Fibroblast of the aortic adventitia (primary cell): ENCODE measurements at regions not wholly inside any gene's neighbourhood (a gene's known extent, or its start where the extent isn't known, plus 50 kb on each side); places are given as distances from the start of the nearest gene placed in this dataset.
"Not testable (repeated sequence)": the region's sequence is repeated elsewhere in the genome, so short reads cannot be mapped to it uniquely, and the experiment has no call there.

Source experiments
- DNase-seq: peaks from one replicate; pipeline ENCODE4 v3.0.0-alpha.2; 2010; ENCODE audit warnings: low read depth
- H3K4me3 ChIP-seq: 2 replicates; pipeline ENCODE4 v1.5.1; 2011; ENCODE audit warnings: low read depth, mild to moderate bottlenecking, control low read depth, low read length, moderate library complexity
- TF ChIP-seq, protein P1 (sequence below): IDR thresholded peaks from 2 replicates; pipeline ENCODE4 v1.5.1; 2011; ENCODE audit warnings: mild to moderate bottlenecking, low read length, control low read depth, inconsistent platforms; ENCODE audit not compliant: insufficient read depth

- TF ChIP-seq, protein P1, sequence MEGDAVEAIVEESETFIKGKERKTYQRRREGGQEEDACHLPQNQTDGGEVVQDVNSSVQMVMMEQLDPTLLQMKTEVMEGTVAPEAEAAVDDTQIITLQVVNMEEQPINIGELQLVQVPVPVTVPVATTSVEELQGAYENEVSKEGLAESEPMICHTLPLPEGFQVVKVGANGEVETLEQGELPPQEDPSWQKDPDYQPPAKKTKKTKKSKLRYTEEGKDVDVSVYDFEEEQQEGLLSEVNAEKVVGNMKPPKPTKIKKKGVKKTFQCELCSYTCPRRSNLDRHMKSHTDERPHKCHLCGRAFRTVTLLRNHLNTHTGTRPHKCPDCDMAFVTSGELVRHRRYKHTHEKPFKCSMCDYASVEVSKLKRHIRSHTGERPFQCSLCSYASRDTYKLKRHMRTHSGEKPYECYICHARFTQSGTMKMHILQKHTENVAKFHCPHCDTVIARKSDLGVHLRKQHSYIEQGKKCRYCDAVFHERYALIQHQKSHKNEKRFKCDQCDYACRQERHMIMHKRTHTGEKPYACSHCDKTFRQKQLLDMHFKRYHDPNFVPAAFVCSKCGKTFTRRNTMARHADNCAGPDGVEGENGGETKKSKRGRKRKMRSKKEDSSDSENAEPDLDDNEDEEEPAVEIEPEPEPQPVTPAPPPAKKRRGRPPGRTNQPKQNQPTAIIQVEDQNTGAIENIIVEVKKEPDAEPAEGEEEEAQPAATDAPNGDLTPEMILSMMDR = no peak
- H3K4me3 ChIP-seq = no peak overlapping the region
- no peak for DNase-seq
These were observed 1172.6 kb upstream of the CELF2 start for GRCh38 chr10:9845075-9845474.

GRCh38 chr10:9848278-9848677 lies 1169.4 kb upstream of the CELF2 start:
- no peak overlapping the region for H3K4me3 ChIP-seq
- TF ChIP-seq, protein P1 = no peak
- DNase-seq = no peak

DNA sequence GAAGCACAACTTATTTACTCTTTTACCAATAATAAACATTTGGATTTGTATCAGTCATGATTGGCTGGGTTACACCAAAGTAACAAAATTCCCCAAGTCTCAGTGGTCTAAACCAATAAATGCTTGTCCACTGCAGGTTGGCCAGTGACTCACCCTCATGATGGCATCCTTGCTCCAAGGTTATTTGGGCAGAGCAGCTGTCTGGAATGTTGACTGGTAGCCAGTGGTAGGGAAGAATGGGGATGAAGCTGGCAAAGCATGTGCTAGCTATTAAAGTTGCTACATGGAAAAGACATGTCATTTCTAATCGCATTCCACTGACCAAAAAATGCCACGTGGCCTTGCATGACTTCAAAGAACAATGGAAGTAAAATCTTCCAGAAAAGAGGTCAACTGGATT lies 1168.7 kb upstream of the CELF2 start:
- H3K4me3 ChIP-seq = no peak overlapping the region
- TF ChIP-seq, protein P1 = no peak
- DNase-seq = no peak

DNA sequence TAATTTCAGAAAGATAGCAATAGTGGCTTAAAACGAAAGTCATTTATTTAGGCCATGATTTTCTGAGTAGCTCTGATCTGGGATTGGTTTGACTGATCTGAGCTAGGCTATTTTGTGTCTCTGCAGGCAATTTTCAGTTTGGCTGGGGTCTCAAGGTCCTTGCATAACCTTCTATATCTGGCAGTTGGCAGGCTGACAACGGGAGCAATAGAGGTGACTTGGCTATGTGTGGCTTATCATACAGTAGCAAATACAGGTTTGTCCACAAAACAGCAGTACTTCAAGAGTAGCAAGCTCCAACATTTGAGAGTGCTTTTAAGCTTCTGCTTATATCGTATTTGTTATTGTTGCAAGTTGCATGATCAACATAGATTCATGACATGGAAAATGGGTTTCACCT lies 1167.3 kb upstream of the CELF2 start:
- TF ChIP-seq, protein P1 = no peak
- no peak overlapping the region for H3K4me3 ChIP-seq
- no peak for DNase-seq

DNA sequence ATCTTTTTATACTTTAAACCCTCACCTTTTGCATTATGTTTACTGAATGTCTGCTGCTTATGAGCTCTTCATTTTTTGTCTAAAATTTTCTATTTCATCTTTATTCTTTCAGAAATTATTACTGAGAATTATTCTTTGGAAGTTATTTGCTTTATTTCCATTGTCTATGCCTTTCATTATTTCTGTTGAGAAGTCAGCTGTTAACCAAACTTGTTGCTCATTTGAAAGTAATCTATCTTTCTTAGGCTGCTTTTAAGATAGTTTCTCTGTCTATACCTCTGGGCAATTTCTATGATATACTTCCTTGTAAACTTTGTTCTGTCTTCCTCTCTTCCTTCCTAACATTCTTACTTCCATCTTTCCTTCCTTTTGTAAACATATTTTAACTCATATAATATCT lies 1165.9 kb upstream of the CELF2 start:
- no peak overlapping the region for H3K4me3 ChIP-seq
- TF ChIP-seq, protein P1 = no peak
- no peak for DNase-seq

- no peak overlapping the region for H3K4me3 ChIP-seq
- DNase-seq = no peak
- TF ChIP-seq, protein P1 = no peak
These were observed 1164.0 kb upstream of the CELF2 start for GRCh38 chr10:9853405-9854355.

GRCh38 chr10:9855451-9855850 lies 1162.2 kb upstream of the CELF2 start:
- not testable (repeated sequence) for H3K4me3 ChIP-seq, DNase-seq
